GM12873 (cell line): ENCODE measurements at regions not wholly inside any gene's neighbourhood (a gene's known extent, or its start where the extent isn't known, plus 50 kb on each side); places are given as distances from the start of the nearest gene placed in this dataset.

ENCODE experiments used
- TF ChIP-seq, protein P1 (sequence below): IDR thresholded peaks from 2 replicates; pipeline ENCODE4 v1.5.1; 2012; ENCODE audit warnings: low read depth, mild to moderate bottlenecking, moderate library complexity, low read length, control low read depth; ENCODE audit not compliant: insufficient read depth; ENCODE audit errors: missing control alignments

GRCh38 chr2:153420394-153420793 lies 58.2 kb downstream of the RPRM start:
- TF ChIP-seq, protein P1, sequence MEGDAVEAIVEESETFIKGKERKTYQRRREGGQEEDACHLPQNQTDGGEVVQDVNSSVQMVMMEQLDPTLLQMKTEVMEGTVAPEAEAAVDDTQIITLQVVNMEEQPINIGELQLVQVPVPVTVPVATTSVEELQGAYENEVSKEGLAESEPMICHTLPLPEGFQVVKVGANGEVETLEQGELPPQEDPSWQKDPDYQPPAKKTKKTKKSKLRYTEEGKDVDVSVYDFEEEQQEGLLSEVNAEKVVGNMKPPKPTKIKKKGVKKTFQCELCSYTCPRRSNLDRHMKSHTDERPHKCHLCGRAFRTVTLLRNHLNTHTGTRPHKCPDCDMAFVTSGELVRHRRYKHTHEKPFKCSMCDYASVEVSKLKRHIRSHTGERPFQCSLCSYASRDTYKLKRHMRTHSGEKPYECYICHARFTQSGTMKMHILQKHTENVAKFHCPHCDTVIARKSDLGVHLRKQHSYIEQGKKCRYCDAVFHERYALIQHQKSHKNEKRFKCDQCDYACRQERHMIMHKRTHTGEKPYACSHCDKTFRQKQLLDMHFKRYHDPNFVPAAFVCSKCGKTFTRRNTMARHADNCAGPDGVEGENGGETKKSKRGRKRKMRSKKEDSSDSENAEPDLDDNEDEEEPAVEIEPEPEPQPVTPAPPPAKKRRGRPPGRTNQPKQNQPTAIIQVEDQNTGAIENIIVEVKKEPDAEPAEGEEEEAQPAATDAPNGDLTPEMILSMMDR = no peak

DNA sequence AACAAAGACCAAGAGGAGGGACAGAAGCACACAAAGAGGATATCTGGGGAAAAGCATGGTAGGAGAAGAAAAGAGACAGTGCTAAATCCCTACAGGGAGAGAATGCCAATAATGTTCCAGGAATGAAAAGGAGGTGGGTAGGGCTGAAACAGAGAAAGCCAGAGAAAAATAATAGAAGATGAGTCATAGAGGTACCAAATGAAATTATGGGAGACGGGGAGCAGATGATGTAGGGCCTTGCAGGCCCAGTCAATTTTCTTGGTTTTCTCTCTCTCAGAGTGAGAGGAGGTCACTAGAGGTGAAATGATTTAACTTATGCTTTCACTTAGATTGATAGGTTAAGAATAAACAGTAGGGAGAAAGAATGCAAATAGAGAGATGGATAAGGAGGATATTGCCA lies 61.5 kb downstream of the RPRM start:
- TF ChIP-seq, protein P1 = no peak

- TF ChIP-seq, protein P1 = no peak
Observed at GRCh38 chr2:153416071-153416470, 62.5 kb downstream of the RPRM start.

- TF ChIP-seq, protein P1 = no peak
Observed at GRCh38 chr2:153408710-153409385, 69.7 kb downstream of the RPRM start.

DNA sequence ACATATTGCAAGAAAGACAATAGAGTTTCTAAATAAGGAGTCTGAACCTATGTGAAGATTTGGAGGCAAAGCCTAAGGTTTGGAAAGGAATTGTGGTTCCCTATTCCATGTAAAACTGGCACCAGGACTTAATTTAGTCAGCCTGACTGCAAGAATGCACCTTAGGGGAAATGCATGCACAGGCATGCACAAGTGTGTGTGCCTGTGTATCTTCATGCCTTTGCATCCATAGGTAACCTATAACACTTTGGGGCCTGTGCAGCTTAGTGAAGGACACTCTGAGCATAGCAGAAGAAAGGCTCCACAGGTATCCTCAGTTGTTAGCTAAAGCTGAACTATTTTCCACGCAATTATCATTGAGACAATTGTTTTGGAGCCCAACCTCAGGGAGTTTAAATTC lies 73.4 kb downstream of the RPRM start:
- TF ChIP-seq, protein P1 = no peak

GRCh38 chr2:153404792-153405191 lies 73.8 kb downstream of the RPRM start:
- TF ChIP-seq, protein P1 = no peak

DNA sequence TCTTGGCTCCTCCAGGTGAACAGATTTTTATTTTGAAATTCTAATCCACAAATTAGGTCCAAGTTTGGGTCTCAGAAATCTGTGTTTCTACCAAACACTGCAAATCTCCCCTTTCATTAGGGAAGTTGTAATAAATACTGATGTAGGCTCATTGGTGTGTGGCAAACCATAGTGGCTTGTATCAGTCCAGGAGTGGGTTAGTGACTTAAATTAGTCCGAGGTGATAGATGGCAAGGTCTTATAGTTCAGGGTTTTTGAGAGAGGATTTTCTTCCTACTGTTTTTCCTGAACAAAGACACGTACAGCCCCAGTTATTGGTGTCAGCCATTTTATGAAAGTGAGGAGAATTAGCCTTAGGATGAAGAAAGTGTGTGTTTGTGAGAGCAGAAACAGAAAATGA lies 74.6 kb downstream of the RPRM start:
- TF ChIP-seq, protein P1 = no peak
